Aorta (tissue), 5 donors: ENCODE measurements at regions not wholly inside any gene's neighbourhood (a gene's known extent, or its start where the extent isn't known, plus 50 kb on each side); places are given as distances from the start of the nearest gene placed in this dataset.

Experiments
- ATAC-seq: fragments of 200-7000 bp; cut with Tn5 transposase; one replicate; pipeline ENCODE4 v1.9.1; 2022; ENCODE audit warnings: moderate library complexity; ENCODE audit not compliant: low FRiP score
- DNase-seq, 2 donors: peaks; one replicate each; pipeline ENCODE4 v3.0.0-alpha.2; 2020
- H3K27ac ChIP-seq, 2 donors: one replicate each; pipeline ENCODE4 v1.5.1; 2013; ENCODE audit warnings: low read length in 2 of 2, mild to moderate bottlenecking in 2 of 2, moderate library complexity in 2 of 2, control low read depth in 1 of 2, inconsistent platforms in 1 of 2, low read depth in 1 of 2
- H3K27me3 ChIP-seq, 2 donors: one replicate each; pipeline ENCODE4 v1.6.1; 2013; ENCODE audit warnings: control low read depth in 1 of 2, low read length in 1 of 2, mild to moderate bottlenecking in 1 of 2, moderate library complexity in 1 of 2; ENCODE audit not compliant: insufficient read depth in 2 of 2, control insufficient read depth in 1 of 2
- H3K36me3 ChIP-seq, 2 donors: one replicate each; pipeline ENCODE4 v1.6.1; 2013; ENCODE audit warnings: control low read depth in 1 of 2, low read length in 1 of 2, mild to moderate bottlenecking in 1 of 2; ENCODE audit not compliant: insufficient read depth in 2 of 2, control insufficient read depth in 1 of 2
- H3K4me1 ChIP-seq, 2 donors: one replicate each; pipeline ENCODE4 v1.6.1; 2013; ENCODE audit warnings: low read length in 2 of 2, control low read depth in 1 of 2, mild to moderate bottlenecking in 1 of 2, moderate library complexity in 1 of 2; ENCODE audit not compliant: insufficient read depth in 2 of 2, control insufficient read depth in 1 of 2
- H3K4me3 ChIP-seq, 2 donors: one replicate each; pipeline ENCODE4 v1.5.1; 2013; ENCODE audit warnings: low read length in 2 of 2, control low read depth in 1 of 2, mild to moderate bottlenecking in 1 of 2
- H3K9me3 ChIP-seq: one replicate; pipeline ENCODE4 v1.6.1; 2013; ENCODE audit warnings: mild to moderate bottlenecking, low read length; ENCODE audit not compliant: control insufficient read depth
- WGBS, 2 donors: extraction: QIAGEN DNeasy Blood & Tissue Kit; methylation state at CpG; one replicate each; pipeline ENCODE4 v1.1.7; 2013; 5-methylcytosine and 5-hydroxymethylcytosine counted together
- intact Hi-C, 2 donors: fragments of 100-400 bp; cut with DNase I; formaldehyde crosslinking; loops; one replicate each; pipeline versions ENCODE4 v1.14.2 to v1.15.0; 2022
- donor health status: healthy with polysubstance abuse.
- donor health status: Bipolar disorder and iron deficiency.
- donor health status: DM: no; HTN: no; CAD: no.
- donor health status: DM: no; HTN: no; CAD: no.
- donor health status: DM: yes; HTN: yes; CAD: no.

GRCh38 chr16:85291302-85292148 is 179.3 kb upstream of the CIBAR2 start:
- DNase-seq (peak in 1 of 2 donors; percentile 78), ATAC-seq (peak; percentile 3)
- H3K27me3 ChIP-seq, result no peaks in the 10 kb centered on the region
- H3K4me1 ChIP-seq, result no peaks in the 10 kb centered on the region
- WGBS, 2 donors, result 77 to 82% methylated on average over 26 of the region's 26 CpGs
- H3K27ac ChIP-seq, result no peak overlapping the region
- H3K4me3 ChIP-seq, result no peak overlapping the region
- intact Hi-C loops, result no loop called here
- H3K9me3 ChIP-seq, result no peaks in the 10 kb centered on the region
- H3K36me3 ChIP-seq, result no peaks in the 10 kb centered on the region

GRCh38 chr16:85293458-85293857 is 181.2 kb upstream of the CIBAR2 start:
- Histone ChIP-seq H3K27ac (no peak overlapping the region), H3K27me3 (no peaks in the 10 kb centered on the region), H3K4me3 (no peak overlapping the region), H3K4me1 (no peaks in the 10 kb centered on the region), H3K36me3 (no peaks in the 10 kb centered on the region), H3K9me3 (no peaks in the 10 kb centered on the region)
- intact Hi-C loops, result no loop called here
- 96 to 97% methylated on average over 13 of the region's 13 CpGs for WGBS, 2 donors
- DNase-seq, result no peak
- ATAC-seq, result no peak

DNA sequence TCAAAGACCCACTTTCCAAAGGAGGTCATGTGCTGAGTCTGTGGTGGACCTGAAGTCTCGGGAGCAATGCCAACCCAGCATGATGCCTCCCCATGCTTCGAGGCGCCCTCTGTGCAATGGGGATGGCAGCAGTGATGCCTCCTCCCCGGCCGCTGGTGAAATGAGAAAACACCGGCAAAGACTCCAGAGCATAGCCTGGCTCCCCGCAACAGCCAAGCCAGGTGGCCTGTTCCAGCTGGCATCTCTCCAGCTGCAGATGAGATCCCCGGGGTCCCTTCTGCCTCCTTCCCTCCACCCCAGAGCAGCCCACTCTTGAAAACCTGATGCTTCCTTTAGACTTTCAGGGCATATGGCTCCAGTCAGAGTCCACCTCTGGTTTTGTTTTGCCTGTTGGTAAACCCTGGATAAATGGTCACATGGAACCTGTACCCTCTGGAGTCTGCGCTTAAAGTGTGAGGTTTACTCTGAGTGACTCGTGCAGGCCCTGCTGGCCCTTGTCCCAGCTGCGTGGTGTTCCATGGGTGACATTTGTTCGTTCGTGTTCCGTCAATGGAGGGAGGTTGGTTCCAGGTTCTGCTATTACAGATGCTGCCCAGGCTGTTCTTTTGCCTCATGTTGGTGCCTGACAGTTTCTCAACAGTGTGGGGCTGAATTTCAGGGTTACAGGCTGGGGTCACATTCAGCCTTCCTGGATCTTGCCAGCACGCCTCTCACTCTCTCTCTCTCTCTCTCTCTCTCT is 181.8 kb upstream of the CIBAR2 start:
- ATAC-seq, result no peak
- H3K27me3 ChIP-seq, result no peaks in the 10 kb centered on the region
- H3K27ac ChIP-seq, result no peak overlapping the region
- intact Hi-C loops, result no loop called here
- H3K4me3 ChIP-seq, result no peak overlapping the region
- no peaks in the 10 kb centered on the region for H3K4me1 ChIP-seq
- DNase-seq, result no peak
- no peaks in the 10 kb centered on the region for H3K9me3 ChIP-seq
- 64 to 67% methylated on average over 15 of the region's 15 CpGs for WGBS, 2 donors
- no peaks in the 10 kb centered on the region for H3K36me3 ChIP-seq

DNA sequence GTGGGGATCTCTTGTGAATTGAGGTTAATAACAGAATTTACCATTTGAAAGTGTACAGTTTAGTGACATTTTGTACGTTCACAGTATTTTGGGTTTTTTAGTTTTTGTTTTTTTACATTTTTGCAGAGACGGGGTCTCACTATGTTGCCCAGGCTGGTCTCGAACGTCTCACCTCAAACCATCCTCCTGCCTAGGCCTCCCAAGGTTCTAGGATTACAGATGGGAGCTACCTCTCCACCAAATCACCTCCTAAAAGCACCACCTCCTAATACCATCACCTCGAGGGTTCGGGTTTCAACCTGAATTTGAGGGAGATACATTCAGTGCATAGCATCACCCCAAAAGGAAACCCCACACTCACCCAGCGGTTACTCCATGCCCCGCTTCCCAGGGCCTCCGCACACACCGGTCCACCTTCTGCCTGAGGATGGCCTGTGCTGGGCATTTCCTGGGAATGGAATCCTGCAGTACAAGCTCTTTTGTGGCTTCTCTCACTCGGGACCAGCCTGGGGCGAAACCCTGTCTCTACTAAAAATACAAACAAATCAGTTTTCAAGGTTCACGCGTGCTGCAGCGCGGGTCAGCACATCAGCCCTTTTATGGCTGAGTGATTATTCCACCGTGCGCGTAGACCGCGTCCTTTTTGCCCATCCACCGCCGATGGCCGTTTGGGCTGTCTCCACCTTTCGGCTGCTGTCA is 182.7 kb upstream of the CIBAR2 start:
- no peak overlapping the region for H3K4me3 ChIP-seq
- no peaks in the 10 kb centered on the region for H3K9me3 ChIP-seq
- H3K36me3 ChIP-seq, result no peaks in the 10 kb centered on the region
- ATAC-seq (no peak), DNase-seq (no peak)
- intact Hi-C loops, result no loop called here
- no peak overlapping the region for H3K27ac ChIP-seq
- H3K4me1 ChIP-seq, result no peaks in the 10 kb centered on the region
- 80 to 89% methylated on average over 25 of the region's 25 CpGs for WGBS, 2 donors
- no peaks in the 10 kb centered on the region for H3K27me3 ChIP-seq

DNA sequence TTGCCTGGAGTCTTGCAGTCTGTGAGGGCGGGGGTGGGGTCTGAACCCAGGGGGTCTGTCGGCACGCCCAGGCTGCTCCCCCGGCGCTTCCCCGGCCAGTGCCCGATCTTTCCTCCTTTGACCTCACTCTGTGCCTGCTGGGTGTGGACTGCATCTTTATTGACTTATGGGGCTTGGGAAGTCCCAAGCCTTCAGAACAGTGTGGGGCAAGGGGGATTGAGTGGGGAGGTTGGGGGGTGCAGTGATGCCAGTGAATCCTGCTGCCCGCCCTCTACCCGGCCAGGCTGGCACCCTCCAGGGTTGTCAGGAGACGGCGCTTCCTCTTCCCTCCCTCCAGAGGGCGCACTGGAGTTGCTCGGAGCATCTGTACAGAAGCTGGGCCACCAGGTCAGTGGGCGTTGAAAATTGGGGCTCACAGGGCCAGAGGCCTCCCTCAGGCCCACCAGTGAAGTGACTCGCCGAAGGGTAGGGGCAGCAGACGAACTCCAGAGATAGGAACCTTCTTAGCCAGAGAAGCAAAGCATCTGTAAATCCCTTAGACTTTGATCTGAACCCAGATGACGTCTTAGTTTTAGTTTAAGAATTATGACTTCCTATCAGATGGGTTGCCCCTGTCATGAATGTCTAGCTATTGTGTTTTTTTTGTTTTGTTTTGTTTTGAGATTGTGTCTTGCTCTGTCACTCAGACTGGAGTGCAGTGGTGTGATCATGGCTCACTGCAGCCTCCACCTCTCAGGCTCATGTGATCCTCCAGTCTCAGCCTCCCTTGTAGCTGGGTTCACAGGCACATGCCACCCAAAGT is 184.8 kb upstream of the CIBAR2 start:
- H3K4me3 ChIP-seq, result no peak overlapping the region
- no peak overlapping the region for H3K27ac ChIP-seq
- no peaks in the 10 kb centered on the region for H3K27me3 ChIP-seq
- no peaks in the 10 kb centered on the region for H3K9me3 ChIP-seq
- no peaks in the 10 kb centered on the region for H3K4me1 ChIP-seq
- WGBS, 2 donors, result 53 to 60% methylated on average over 17 to 18 of the region's 18 CpGs
- ATAC-seq, result peak; percentile 47
- intact Hi-C loops, result no loop called here
- DNase-seq, result peak in 1 of 2 donors; percentile 84
- no peaks in the 10 kb centered on the region for H3K36me3 ChIP-seq

DNA sequence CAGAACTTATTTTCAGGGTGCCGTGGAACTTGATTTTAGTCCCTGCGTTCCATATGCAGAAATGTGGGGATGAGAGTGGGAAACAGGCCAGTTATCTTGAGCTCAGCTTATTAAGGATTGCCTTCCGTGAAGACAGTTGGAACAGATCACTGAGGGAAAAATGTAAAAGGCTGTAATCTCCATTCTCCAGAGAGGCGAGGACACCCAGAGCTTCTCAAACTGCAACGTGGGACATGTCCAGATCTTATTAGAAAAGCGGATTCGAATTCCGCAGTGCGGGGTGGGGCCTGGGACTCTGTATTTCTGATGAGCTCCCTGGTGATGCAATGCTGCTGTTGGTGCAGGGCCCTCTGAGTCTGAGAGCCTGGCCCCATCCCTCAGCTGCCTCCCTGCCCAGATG is 185.6 kb upstream of the CIBAR2 start:
- ATAC-seq, result no peak

DNA sequence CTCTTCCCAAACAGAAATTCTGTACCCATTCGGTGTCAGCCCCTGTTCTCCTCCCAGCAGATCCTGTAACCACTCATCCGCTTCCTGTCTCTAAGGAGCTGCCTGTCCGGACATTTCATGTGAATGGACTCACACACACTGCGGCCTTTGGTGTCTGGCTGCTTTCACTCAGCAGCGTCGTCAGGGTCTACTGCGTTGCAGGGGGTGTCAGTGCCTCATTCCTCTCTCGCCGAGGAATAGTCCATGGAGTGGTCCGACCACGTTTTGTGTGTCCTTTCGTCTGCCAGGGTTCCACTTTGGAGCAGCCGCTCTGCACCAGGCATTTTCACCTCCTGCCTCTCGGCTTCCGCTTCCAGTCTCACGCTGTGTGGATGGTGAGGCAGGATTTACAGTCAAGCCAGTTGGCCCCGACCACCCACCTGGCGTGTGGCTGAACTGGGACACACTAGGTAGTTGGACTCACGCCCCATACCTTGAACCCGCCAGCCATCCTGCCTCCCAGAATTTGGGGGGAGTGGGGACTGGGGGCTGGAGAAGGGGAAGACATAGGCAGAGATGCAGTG is 188.2 kb upstream of the CIBAR2 start:
- DNase-seq, result no peak
- WGBS, 2 donors, result 77 to 87% methylated on average over 20 of the region's 20 CpGs
- intact Hi-C loops, result loop anchor here in 1 of 2 donors (5.0 to 10.0 kb wide), 2 partner anchors 124 to 417 kb away; no protein-coding TSS in a partner anchor
- no peaks in the 10 kb centered on the region for H3K4me1 ChIP-seq
- H3K27me3 ChIP-seq, result no peaks in the 10 kb centered on the region
- ATAC-seq, result no peak
- no peak overlapping the region for H3K4me3 ChIP-seq
- no peaks in the 10 kb centered on the region for H3K36me3 ChIP-seq
- no peak overlapping the region for H3K27ac ChIP-seq
- no peaks in the 10 kb centered on the region for H3K9me3 ChIP-seq

More for the DNA sequence above, 185.6 kb upstream of the CIBAR2 start:
- WGBS, 2 donors, result 94 to 95% methylated on average over 9 of the region's 9 CpGs
- H3K4me3 ChIP-seq, result no peak overlapping the region
- intact Hi-C loops, result no loop called here
- H3K4me1 ChIP-seq, result no peaks in the 10 kb centered on the region
- DNase-seq, result no peak
- H3K27me3 ChIP-seq, result no peaks in the 10 kb centered on the region
- no peaks in the 10 kb centered on the region for H3K36me3 ChIP-seq
- H3K9me3 ChIP-seq, result no peaks in the 10 kb centered on the region
- H3K27ac ChIP-seq, result no peak overlapping the region

GRCh38 chr16:85301231-85301630 is 189.0 kb upstream of the CIBAR2 start:
- no peak overlapping the region for H3K27ac ChIP-seq
- H3K36me3 ChIP-seq, result no peaks in the 10 kb centered on the region
- H3K4me1 ChIP-seq, result no peaks in the 10 kb centered on the region
- H3K27me3 ChIP-seq, result no peaks in the 10 kb centered on the region
- no peaks in the 10 kb centered on the region for H3K9me3 ChIP-seq
- H3K4me3 ChIP-seq, result no peak overlapping the region
- intact Hi-C loops, result loop anchor here in 1 of 2 donors (5.0 to 10.0 kb wide), 2 partner anchors 124 to 416 kb away; no protein-coding TSS in a partner anchor
- DNase-seq, result no peak
- 69% methylated on average over 6 of the region's 6 CpGs for WGBS, 2 donors
- no peak for ATAC-seq
